Gastroesophageal sphincter (tissue), 3 donors: ENCODE measurements at regions not wholly inside any gene's neighbourhood (a gene's known extent, or its start where the extent isn't known, plus 50 kb on each side); places are given as distances from the start of the nearest gene placed in this dataset.

Experiments used
- CTCF ChIP-seq, 4 experiments: fragments of 200-600 bp in 2 of 4; fragments of 450-650 bp in 2 of 4; sonication (generic) in 1 of 4; IDR thresholded peaks; one replicate each; pipeline ENCODE4 v1.5.1; 2017 to 2019; ENCODE audit warnings: antibody characterized with exemption in 4 of 4, mild to moderate bottlenecking in 2 of 4, moderate library complexity in 2 of 4
- EP300 ChIP-seq: sonication (generic); formaldehyde crosslinking; IDR thresholded peaks from one replicate; pipeline ENCODE4 v1.6.1; 2017; ENCODE audit warnings: antibody characterized with exemption, mild to moderate bottlenecking
- POLR2A ChIP-seq, 2 donors: fragments of 450-650 bp; IDR thresholded peaks; one replicate each; pipeline ENCODE4 v1.6.1; 2017; ENCODE audit warnings: antibody characterized with exemption in 2 of 2, mild to moderate bottlenecking in 2 of 2, moderate library complexity in 1 of 2
- POLR2AphosphoS5 ChIP-seq: sonication (generic); formaldehyde crosslinking; IDR thresholded peaks from one replicate; pipeline ENCODE4 v1.6.1; 2017; ENCODE audit warnings: antibody characterized with exemption

GRCh38 chr1:36595349-36595748 is 112.6 kb upstream of the CSF3R start:
- TF ChIP-seq CTCF (IDR thresholded peaks at IDR 0.05) (no peak), POLR2A (IDR thresholded peaks at IDR 0.05) (no peak), EP300 (no peak), POLR2AphosphoS5 (no peak)
